CD8-positive, alpha-beta memory T cell (primary cell): ENCODE measurements at regions not wholly inside any gene's neighbourhood (a gene's known extent, or its start where the extent isn't known, plus 50 kb on each side); places are given as distances from the start of the nearest gene placed in this dataset.

Experiments used
- CTCF ChIA-PET: fragments of 350-600 bp; sonication (Branson Sonifier 250); formaldehyde crosslinking; loops from one replicate; lab custom pipeline; 2021; ENCODE audit warnings: antibody characterized with exemption; lab: Charles Lee
- POLR2A ChIA-PET: fragments of 350-600 bp; sonication (Branson Sonifier 250); formaldehyde crosslinking; loops from one replicate; lab custom pipeline; 2021; ENCODE audit warnings: antibody characterized with exemption; lab: Charles Lee
- DNase-seq, 5 donors: peaks; one replicate each; pipeline versions ENCODE4 v3.0.0 to v3.0.0-alpha.2; 2020 to 2022; ENCODE audit warnings: mixed read lengths in 1 of 5
- H3K27ac ChIP-seq: one replicate; pipeline ENCODE4 v1.7.0; 2013; ENCODE audit warnings: low read depth, mild to moderate bottlenecking, low read length, moderate library complexity
- H3K27me3 ChIP-seq: 2 replicates; pipeline ENCODE4 v1.7.0; 2013; ENCODE audit warnings: low read length, mild to moderate bottlenecking; ENCODE audit not compliant: insufficient read depth, poor library complexity, severe bottlenecking
- H3K36me3 ChIP-seq: 2 replicates; pipeline ENCODE4 v1.7.0; 2013; ENCODE audit warnings: mild to moderate bottlenecking, low read length, moderate library complexity; ENCODE audit not compliant: insufficient read depth
- H3K4me1 ChIP-seq: 2 replicates; pipeline ENCODE4 v1.7.0; 2013; ENCODE audit warnings: mild to moderate bottlenecking, low read length, moderate library complexity; ENCODE audit not compliant: insufficient read depth
- H3K4me3 ChIP-seq: 2 replicates; pipeline ENCODE4 v1.7.0; 2013; ENCODE audit warnings: mild to moderate bottlenecking, low read length
- H3K9me3 ChIP-seq: 2 replicates; pipeline ENCODE4 v1.7.0; 2013; ENCODE audit warnings: mild to moderate bottlenecking, low read length
- H3K27ac Mint-ChIP-seq, 8 donors: one replicate each; pipeline ENCODE4 v1.8.0; 2020 to 2021; ENCODE audit warnings: mixed read lengths in 8 of 8, mild to moderate bottlenecking in 6 of 8, inconsistent platforms in 3 of 8, moderate library complexity in 3 of 8
- H3K27me3 Mint-ChIP-seq, 2 donors: one replicate each; pipeline ENCODE4 v1.8.0; 2020 to 2021; ENCODE audit warnings: mixed read lengths in 2 of 2, mild to moderate bottlenecking in 1 of 2, moderate library complexity in 1 of 2
- H3K36me3 Mint-ChIP-seq, 3 donors: one replicate each; pipeline ENCODE4 v1.8.0; 2020 to 2021; ENCODE audit warnings: mixed read lengths in 3 of 3, inconsistent platforms in 1 of 3, mild to moderate bottlenecking in 1 of 3
- H3K4me1 Mint-ChIP-seq, 3 donors: one replicate each; pipeline ENCODE4 v1.8.0; 2020 to 2021; ENCODE audit warnings: mixed read lengths in 3 of 3, inconsistent platforms in 1 of 3, mild to moderate bottlenecking in 1 of 3
- H3K4me3 Mint-ChIP-seq, 7 donors: one replicate each; pipeline ENCODE4 v1.8.0; 2020 to 2021; ENCODE audit warnings: mixed read lengths in 7 of 7, mild to moderate bottlenecking in 6 of 7, moderate library complexity in 4 of 7, inconsistent platforms in 2 of 7
- H3K9me3 Mint-ChIP-seq, 5 donors: one replicate each; pipeline ENCODE4 v1.8.0; 2020 to 2022; ENCODE audit warnings: mixed read lengths in 5 of 5, mild to moderate bottlenecking in 3 of 5, moderate library complexity in 2 of 5, inconsistent platforms in 1 of 5

- H3K36me3 ChIP-seq, result no peaks in the 10 kb centered on the region
- peaks cover 0 to 13% (median 4%) of the 10 kb centered on the region in 5 donors for H3K9me3 Mint-ChIP-seq
- no peaks in the 10 kb centered on the region for H3K4me1 ChIP-seq
- no peak overlapping the region for H3K27ac Mint-ChIP-seq
- no peaks in the 10 kb centered on the region for H3K27me3 Mint-ChIP-seq
- POLR2A ChIA-PET, result no interaction called here
- no peaks in the 10 kb centered on the region for H3K36me3 Mint-ChIP-seq
- CTCF ChIA-PET, result no interaction called here
- no peaks in the 10 kb centered on the region for H3K27me3 ChIP-seq
- H3K4me1 Mint-ChIP-seq, result no peaks in the 10 kb centered on the region
- H3K4me3 Mint-ChIP-seq, result no peak overlapping the region
- no peak overlapping the region for H3K4me3 ChIP-seq
- no peak overlapping the region for H3K27ac ChIP-seq
- DNase-seq, result no peak
- H3K9me3 ChIP-seq, result no peaks in the 10 kb centered on the region
Measured at GRCh38 chr13:106768991-106769390, 201.1 kb upstream of the ARGLU1 start.

DNA sequence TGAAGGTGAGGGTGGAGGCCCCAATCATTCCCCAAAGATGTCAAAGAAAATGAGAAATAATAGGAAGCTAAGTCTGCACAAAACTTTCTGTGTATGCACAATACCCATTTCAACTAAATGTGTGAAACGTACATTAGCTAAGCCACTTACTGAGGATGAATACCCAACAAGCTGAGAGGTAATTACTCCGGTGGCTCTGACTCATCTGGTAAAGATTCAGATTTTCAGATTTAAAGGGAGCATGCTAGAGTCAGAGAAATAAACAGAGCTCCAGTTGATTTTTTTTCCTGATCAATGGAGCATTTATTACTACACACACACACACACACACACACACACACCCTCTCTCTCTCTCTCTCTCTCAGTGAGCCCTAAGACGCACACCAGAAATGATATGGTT is 194.8 kb upstream of the ARGLU1 start:
- Histone ChIP-seq H3K27me3 (no peaks in the 10 kb centered on the region), H3K4me3 (no peak overlapping the region), H3K4me1 (no peaks in the 10 kb centered on the region), H3K36me3 (no peaks in the 10 kb centered on the region), H3K27ac (no peak overlapping the region), H3K9me3 (no peaks in the 10 kb centered on the region)
- Mint-ChIP-seq H3K27me3 (no peaks in the 10 kb centered on the region), H3K9me3 (peaks cover 0 to 15% (median 2%) of the 10 kb centered on the region in 5 donors), H3K36me3 (no peaks in the 10 kb centered on the region), H3K27ac (no peak overlapping the region), H3K4me1 (no peaks in the 10 kb centered on the region), H3K4me3 (no peak overlapping the region)
- ChIA-PET CTCF (no interaction called here), POLR2A (no interaction called here)
- DNase-seq, result no peak

GRCh38 chr13:106756446-106756845 is 188.5 kb upstream of the ARGLU1 start:
- Mint-ChIP-seq H3K4me3 (no peak overlapping the region), H3K27me3 (peaks cover 0 to 6% of the 10 kb centered on the region in 2 donors), H3K9me3 (no peaks in the 10 kb centered on the region), H3K4me1 (no peaks in the 10 kb centered on the region), H3K36me3 (no peaks in the 10 kb centered on the region), H3K27ac (no peak overlapping the region)
- POLR2A ChIA-PET, result no interaction called here
- Histone ChIP-seq H3K27me3 (no peaks in the 10 kb centered on the region), H3K4me3 (no peak overlapping the region), H3K4me1 (no peaks in the 10 kb centered on the region), H3K27ac (no peak overlapping the region), H3K9me3 (no peaks in the 10 kb centered on the region), H3K36me3 (no peaks in the 10 kb centered on the region)
- no peak for DNase-seq
- CTCF ChIA-PET, result no interaction called here

GRCh38 chr13:106755542-106755941 is 187.6 kb upstream of the ARGLU1 start:
- Histone ChIP-seq H3K9me3 (no peaks in the 10 kb centered on the region), H3K36me3 (no peaks in the 10 kb centered on the region), H3K27me3 (no peaks in the 10 kb centered on the region), H3K4me3 (no peak overlapping the region), H3K27ac (no peak overlapping the region), H3K4me1 (no peaks in the 10 kb centered on the region)
- Mint-ChIP-seq H3K9me3 (no peaks in the 10 kb centered on the region), H3K4me1 (no peaks in the 10 kb centered on the region), H3K27ac (no peak overlapping the region), H3K27me3 (peaks cover 0 to 6% of the 10 kb centered on the region in 2 donors), H3K36me3 (no peaks in the 10 kb centered on the region), H3K4me3 (no peak overlapping the region)
- ChIA-PET CTCF (no interaction called here), POLR2A (no interaction called here)
- no peak for DNase-seq

- no peaks in the 10 kb centered on the region for H3K27me3 ChIP-seq
- no peak overlapping the region for H3K4me3 Mint-ChIP-seq
- H3K4me1 Mint-ChIP-seq, result no peaks in the 10 kb centered on the region
- H3K27me3 Mint-ChIP-seq, result peaks cover 0 to 6% of the 10 kb centered on the region in 2 donors
- peaks cover 0 to 1% (median 0%) of the 10 kb centered on the region in 5 donors for H3K9me3 Mint-ChIP-seq
- ChIA-PET CTCF (no interaction called here), POLR2A (no interaction called here)
- H3K4me1 ChIP-seq, result no peaks in the 10 kb centered on the region
- H3K27ac Mint-ChIP-seq, result peak overlapping the region in 1 of 8 donors; percentile 0
- DNase-seq, result no peak
- H3K4me3 ChIP-seq, result no peak overlapping the region
- no peak overlapping the region for H3K27ac ChIP-seq
- H3K36me3 Mint-ChIP-seq, result no peaks in the 10 kb centered on the region
- H3K36me3 ChIP-seq, result no peaks in the 10 kb centered on the region
- no peaks in the 10 kb centered on the region for H3K9me3 ChIP-seq
Measured at GRCh38 chr13:106753251-106753650, 185.3 kb upstream of the ARGLU1 start.

DNA sequence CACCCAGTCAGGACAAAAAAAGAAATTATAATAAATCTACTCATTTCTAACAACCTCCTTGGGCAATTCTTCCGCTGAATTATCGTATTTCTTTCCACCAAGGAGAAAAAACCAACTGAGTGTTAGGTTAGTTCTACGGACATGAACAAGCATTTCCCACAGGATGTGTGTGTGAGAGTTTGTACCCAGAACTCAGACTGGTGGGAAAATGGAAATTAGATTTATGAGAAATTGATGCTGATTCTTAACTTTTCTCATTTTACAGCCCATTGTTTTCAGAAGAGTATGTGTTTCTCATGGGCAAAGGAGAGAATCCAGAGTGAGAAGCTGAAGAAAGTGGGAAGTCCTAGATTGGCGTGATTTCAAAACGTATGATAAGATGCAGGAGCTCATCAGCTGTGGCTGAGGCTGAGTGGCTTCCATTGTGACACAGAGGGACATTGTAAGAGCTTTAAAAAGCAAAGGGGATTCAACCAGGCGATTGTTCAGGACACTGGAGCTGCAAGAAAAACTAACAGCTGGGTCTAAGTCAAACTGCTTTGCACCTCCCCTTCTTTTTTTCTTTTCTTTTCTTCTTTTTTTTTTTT is 184.7 kb upstream of the ARGLU1 start:
- Mint-ChIP-seq H3K27ac (no peak overlapping the region), H3K9me3 (peaks cover 0 to 1% (median 0%) of the 10 kb centered on the region in 5 donors), H3K27me3 (peaks cover 0 to 6% of the 10 kb centered on the region in 2 donors), H3K4me1 (no peaks in the 10 kb centered on the region), H3K36me3 (no peaks in the 10 kb centered on the region), H3K4me3 (no peak overlapping the region)
- DNase-seq, result no peak
- Histone ChIP-seq H3K27me3 (no peaks in the 10 kb centered on the region), H3K9me3 (no peaks in the 10 kb centered on the region), H3K4me3 (no peak overlapping the region), H3K4me1 (no peaks in the 10 kb centered on the region), H3K27ac (no peak overlapping the region), H3K36me3 (no peaks in the 10 kb centered on the region)
- ChIA-PET POLR2A (no interaction called here), CTCF (no interaction called here)

- Mint-ChIP-seq H3K27ac (no peak overlapping the region), H3K4me1 (no peaks in the 10 kb centered on the region), H3K9me3 (peaks cover 0 to 1% (median 0%) of the 10 kb centered on the region in 5 donors), H3K27me3 (no peaks in the 10 kb centered on the region), H3K4me3 (no peak overlapping the region), H3K36me3 (no peaks in the 10 kb centered on the region)
- CTCF ChIA-PET, result no interaction called here
- no peak overlapping the region for H3K4me3 ChIP-seq
- DNase-seq, result no peak
- H3K4me1 ChIP-seq, result no peaks in the 10 kb centered on the region
- no peaks in the 10 kb centered on the region for H3K27me3 ChIP-seq
- H3K27ac ChIP-seq, result no peak overlapping the region
- H3K36me3 ChIP-seq, result no peaks in the 10 kb centered on the region
- POLR2A ChIA-PET, result no interaction called here
- H3K9me3 ChIP-seq, result no peaks in the 10 kb centered on the region
Measured at GRCh38 chr13:106748785-106749184, 180.8 kb upstream of the ARGLU1 start.

DNA sequence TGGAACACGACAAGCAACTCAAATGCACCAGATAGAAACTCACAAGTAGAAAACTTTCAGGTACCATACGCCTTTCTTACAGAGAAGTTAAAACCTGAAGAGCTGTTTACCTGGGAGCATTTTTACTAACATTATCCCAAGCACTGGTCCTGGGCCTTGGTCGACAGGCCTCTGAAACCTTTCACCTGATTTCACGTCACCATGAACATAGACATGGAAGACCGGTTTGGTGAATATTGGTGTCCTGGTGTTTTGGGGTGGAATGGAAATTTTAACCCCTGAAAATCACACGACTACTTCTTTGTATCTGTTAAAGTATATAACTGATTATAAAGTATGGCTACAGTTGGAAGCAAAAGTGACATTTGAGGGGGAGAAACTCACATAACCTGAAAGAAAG is 176.6 kb upstream of the ARGLU1 start:
- CTCF ChIA-PET, result no interaction called here
- Histone ChIP-seq H3K9me3 (no peaks in the 10 kb centered on the region), H3K27me3 (no peaks in the 10 kb centered on the region), H3K27ac (no peak overlapping the region), H3K4me3 (no peak overlapping the region), H3K4me1 (no peaks in the 10 kb centered on the region), H3K36me3 (no peaks in the 10 kb centered on the region)
- no peak overlapping the region for H3K27ac Mint-ChIP-seq
- POLR2A ChIA-PET, result no interaction called here
- H3K27me3 Mint-ChIP-seq, result no peaks in the 10 kb centered on the region
- H3K9me3 Mint-ChIP-seq, result peaks cover 0 to 3% (median 0%) of the 10 kb centered on the region in 5 donors
- no peaks in the 10 kb centered on the region for H3K36me3 Mint-ChIP-seq
- no peak overlapping the region for H3K4me3 Mint-ChIP-seq
- H3K4me1 Mint-ChIP-seq, result no peaks in the 10 kb centered on the region
- DNase-seq, result no peak
